Neural cell (in vitro differentiated cells): ENCODE measurements at regions not wholly inside any gene's neighbourhood (a gene's known extent, or its start where the extent isn't known, plus 50 kb on each side); places are given as distances from the start of the nearest gene placed in this dataset.

Source experiments
- H2AFZ ChIP-seq: fragments of 200-600, 300-800 bp; sonication (generic), shearing (Covaris generic); 2 replicates; pipeline ENCODE4 v1.6.0; 2014; ENCODE audit warnings: low read depth, mild to moderate bottlenecking, antibody characterized with exemption, low read length, moderate library complexity
- H3F3A ChIP-seq: fragments of 200-600 bp; shearing (Covaris generic); 2 replicates; pipeline ENCODE4 v1.6.1; 2016; ENCODE audit warnings: mild to moderate bottlenecking, moderate library complexity, mixed read lengths, antibody characterized with exemption, low read length; ENCODE audit not compliant: insufficient read depth, poor library complexity, severe bottlenecking
- H3K27ac ChIP-seq: fragments of 200-600, 300-800 bp; sonication (generic), shearing (Covaris generic); 2 replicates; pipeline ENCODE4 v1.5.1; 2014; ENCODE audit warnings: mild to moderate bottlenecking, low read length, moderate library complexity
- H3K27me3 ChIP-seq: fragments of 300-800, 200-600 bp; sonication (generic), shearing (Covaris generic); 2 replicates; pipeline ENCODE4 v1.6.0; 2014; ENCODE audit warnings: mild to moderate bottlenecking, low read depth, low read length, moderate library complexity; ENCODE audit not compliant: insufficient read depth
- H3K36me3 ChIP-seq: fragments of 300-800, 200-600 bp; sonication (generic), shearing (Covaris generic); 2 replicates; pipeline ENCODE4 v1.5.1; 2014; ENCODE audit warnings: mild to moderate bottlenecking, antibody characterized with exemption, low read length, moderate library complexity; ENCODE audit not compliant: insufficient read depth
- H3K4me2 ChIP-seq: fragments of 300-800, 200-600 bp; sonication (generic), shearing (Covaris generic); 2 replicates; pipeline ENCODE4 v1.6.0; 2014; ENCODE audit warnings: mild to moderate bottlenecking, low read length
- H3K4me3 ChIP-seq: fragments of 300-800, 200-600 bp; sonication (generic), shearing (Covaris generic); 2 replicates; pipeline ENCODE4 v1.5.1; 2014; ENCODE audit warnings: mild to moderate bottlenecking, low read length, moderate library complexity
- H3K79me2 ChIP-seq: fragments of 200-600 bp; shearing (Covaris generic); replicated peaks from 2 replicates; pipeline ENCODE4 v1.6.0; 2014; ENCODE audit warnings: mild to moderate bottlenecking, low read length, moderate library complexity; ENCODE audit not compliant: insufficient read depth
- H3K9ac ChIP-seq: fragments of 300-800, 200-600 bp; sonication (generic), shearing (Covaris generic); 2 replicates; pipeline ENCODE4 v1.6.1; 2016; ENCODE audit warnings: mild to moderate bottlenecking, low read length, mixed read lengths
- H3K9me2 ChIP-seq: fragments of 200-600 bp; shearing (Covaris generic); 2 replicates; pipeline ENCODE4 v1.6.1; 2016; ENCODE audit warnings: mild to moderate bottlenecking, low read length, mixed read lengths; ENCODE audit not compliant: insufficient read depth
- H3K9me3 ChIP-seq: fragments of 200-600, 300-800 bp; sonication (generic), shearing (Covaris generic); 2 replicates; pipeline ENCODE4 v1.6.1; 2016; ENCODE audit warnings: mild to moderate bottlenecking, mixed run types, low read length, moderate library complexity, mixed read lengths
- H4K20me1 ChIP-seq: fragments of 200-600 bp; shearing (Covaris generic); 2 replicates; pipeline ENCODE4 v1.6.1; 2016; ENCODE audit warnings: mild to moderate bottlenecking, mixed run types; ENCODE audit not compliant: insufficient read depth
- EP300 ChIP-seq: fragments of 450-650 bp; conservative IDR thresholded peaks from 2 replicates; pipeline ENCODE4 v1.6.1; 2014; ENCODE audit warnings: antibody characterized with exemption, mild to moderate bottlenecking, moderate library complexity; ENCODE audit not compliant: poor library complexity, severe bottlenecking
- EZH2 ChIP-seq: fragments of 200-600, 300-800 bp; shearing (Covaris generic), sonication (generic); IDR thresholded peaks from 2 replicates; pipeline ENCODE4 v1.6.1; 2014; ENCODE audit warnings: antibody characterized with exemption, low read length, borderline replicate concordance, mild to moderate bottlenecking; ENCODE audit not compliant: insufficient read depth, poor library complexity, severe bottlenecking
- MXI1 ChIP-seq: fragments of 450-650 bp; conservative IDR thresholded peaks from 2 replicates; pipeline ENCODE4 v1.6.1; 2014; ENCODE audit warnings: antibody characterized with exemption, mild to moderate bottlenecking; ENCODE audit not compliant: poor library complexity, severe bottlenecking
- POLR2AphosphoS5 ChIP-seq: IDR thresholded peaks from 2 replicates; pipeline ENCODE4 v1.6.1; 2012
- RAD21 ChIP-seq: fragments of 450-650 bp; conservative IDR thresholded peaks from 2 replicates; pipeline ENCODE4 v1.6.1; 2014; ENCODE audit warnings: antibody characterized with exemption, mild to moderate bottlenecking, moderate library complexity
- SMC3 ChIP-seq: fragments of 450-650 bp; conservative IDR thresholded peaks from 2 replicates; pipeline ENCODE4 v1.6.1; 2014; ENCODE audit warnings: antibody characterized with exemption, mild to moderate bottlenecking, moderate library complexity; ENCODE audit not compliant: poor library complexity
- TAF1 ChIP-seq: IDR thresholded peaks from 2 replicates; pipeline ENCODE4 v1.6.1; 2012; ENCODE audit warnings: low read depth
- TF ChIP-seq, protein P1 (sequence below): IDR thresholded peaks from 2 replicates; pipeline ENCODE4 v1.6.1; 2012; ENCODE audit warnings: borderline replicate concordance
- TF ChIP-seq, protein P2 (sequence below): fragments of 450-650 bp; IDR thresholded peaks from 2 replicates; pipeline ENCODE4 v1.5.1; 2014; ENCODE audit warnings: antibody characterized with exemption, mild to moderate bottlenecking, moderate library complexity; ENCODE audit not compliant: poor library complexity, severe bottlenecking

DNA sequence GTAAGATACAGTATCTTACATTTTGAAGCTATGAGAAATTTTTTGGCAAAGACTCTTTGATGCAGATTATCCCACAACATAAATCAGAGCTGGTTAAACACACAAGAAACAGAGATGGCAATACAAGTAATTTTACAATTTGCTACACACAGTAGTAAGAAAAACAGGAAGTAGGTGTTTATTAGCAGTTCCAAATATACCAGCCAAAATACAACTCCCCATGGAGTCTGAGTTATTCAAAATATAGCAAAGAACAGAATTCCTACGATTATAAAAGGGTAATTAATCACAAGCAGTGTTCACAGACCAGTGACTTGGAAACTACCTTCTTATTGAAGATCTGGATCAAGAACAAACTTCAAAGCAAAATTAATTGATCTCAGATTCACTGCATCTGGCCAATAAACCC, 83.9 kb downstream of the BMP4 start:
- H3K4me3 ChIP-seq: no peak overlapping the region
- no peaks in the 10 kb centered on the region for H3F3A ChIP-seq
- no peak overlapping the region for H3K4me2 ChIP-seq
- no peaks in the 10 kb centered on the region for H3K36me3 ChIP-seq
- TF ChIP-seq, protein P1, sequence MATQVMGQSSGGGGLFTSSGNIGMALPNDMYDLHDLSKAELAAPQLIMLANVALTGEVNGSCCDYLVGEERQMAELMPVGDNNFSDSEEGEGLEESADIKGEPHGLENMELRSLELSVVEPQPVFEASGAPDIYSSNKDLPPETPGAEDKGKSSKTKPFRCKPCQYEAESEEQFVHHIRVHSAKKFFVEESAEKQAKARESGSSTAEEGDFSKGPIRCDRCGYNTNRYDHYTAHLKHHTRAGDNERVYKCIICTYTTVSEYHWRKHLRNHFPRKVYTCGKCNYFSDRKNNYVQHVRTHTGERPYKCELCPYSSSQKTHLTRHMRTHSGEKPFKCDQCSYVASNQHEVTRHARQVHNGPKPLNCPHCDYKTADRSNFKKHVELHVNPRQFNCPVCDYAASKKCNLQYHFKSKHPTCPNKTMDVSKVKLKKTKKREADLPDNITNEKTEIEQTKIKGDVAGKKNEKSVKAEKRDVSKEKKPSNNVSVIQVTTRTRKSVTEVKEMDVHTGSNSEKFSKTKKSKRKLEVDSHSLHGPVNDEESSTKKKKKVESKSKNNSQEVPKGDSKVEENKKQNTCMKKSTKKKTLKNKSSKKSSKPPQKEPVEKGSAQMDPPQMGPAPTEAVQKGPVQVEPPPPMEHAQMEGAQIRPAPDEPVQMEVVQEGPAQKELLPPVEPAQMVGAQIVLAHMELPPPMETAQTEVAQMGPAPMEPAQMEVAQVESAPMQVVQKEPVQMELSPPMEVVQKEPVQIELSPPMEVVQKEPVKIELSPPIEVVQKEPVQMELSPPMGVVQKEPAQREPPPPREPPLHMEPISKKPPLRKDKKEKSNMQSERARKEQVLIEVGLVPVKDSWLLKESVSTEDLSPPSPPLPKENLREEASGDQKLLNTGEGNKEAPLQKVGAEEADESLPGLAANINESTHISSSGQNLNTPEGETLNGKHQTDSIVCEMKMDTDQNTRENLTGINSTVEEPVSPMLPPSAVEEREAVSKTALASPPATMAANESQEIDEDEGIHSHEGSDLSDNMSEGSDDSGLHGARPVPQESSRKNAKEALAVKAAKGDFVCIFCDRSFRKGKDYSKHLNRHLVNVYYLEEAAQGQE: no peak
- TF ChIP-seq EP300 (no peak), SMC3 (no peak), POLR2AphosphoS5 (no peak), EZH2 (no peak), MXI1 (no peak), TAF1 (no peak), RAD21 (no peak)
- TF ChIP-seq, protein P2, sequence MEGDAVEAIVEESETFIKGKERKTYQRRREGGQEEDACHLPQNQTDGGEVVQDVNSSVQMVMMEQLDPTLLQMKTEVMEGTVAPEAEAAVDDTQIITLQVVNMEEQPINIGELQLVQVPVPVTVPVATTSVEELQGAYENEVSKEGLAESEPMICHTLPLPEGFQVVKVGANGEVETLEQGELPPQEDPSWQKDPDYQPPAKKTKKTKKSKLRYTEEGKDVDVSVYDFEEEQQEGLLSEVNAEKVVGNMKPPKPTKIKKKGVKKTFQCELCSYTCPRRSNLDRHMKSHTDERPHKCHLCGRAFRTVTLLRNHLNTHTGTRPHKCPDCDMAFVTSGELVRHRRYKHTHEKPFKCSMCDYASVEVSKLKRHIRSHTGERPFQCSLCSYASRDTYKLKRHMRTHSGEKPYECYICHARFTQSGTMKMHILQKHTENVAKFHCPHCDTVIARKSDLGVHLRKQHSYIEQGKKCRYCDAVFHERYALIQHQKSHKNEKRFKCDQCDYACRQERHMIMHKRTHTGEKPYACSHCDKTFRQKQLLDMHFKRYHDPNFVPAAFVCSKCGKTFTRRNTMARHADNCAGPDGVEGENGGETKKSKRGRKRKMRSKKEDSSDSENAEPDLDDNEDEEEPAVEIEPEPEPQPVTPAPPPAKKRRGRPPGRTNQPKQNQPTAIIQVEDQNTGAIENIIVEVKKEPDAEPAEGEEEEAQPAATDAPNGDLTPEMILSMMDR: no peak
- no peak overlapping the region for H2AFZ ChIP-seq
- H3K9me2 ChIP-seq: no peaks in the 10 kb centered on the region
- no peaks in the 10 kb centered on the region for H3K79me2 ChIP-seq
- no peaks in the 10 kb centered on the region for H3K27me3 ChIP-seq
- H4K20me1 ChIP-seq: no peaks in the 10 kb centered on the region
- H3K27ac ChIP-seq: no peak overlapping the region
- no peaks in the 10 kb centered on the region for H3K9me3 ChIP-seq
- H3K9ac ChIP-seq: no peak overlapping the region

DNA sequence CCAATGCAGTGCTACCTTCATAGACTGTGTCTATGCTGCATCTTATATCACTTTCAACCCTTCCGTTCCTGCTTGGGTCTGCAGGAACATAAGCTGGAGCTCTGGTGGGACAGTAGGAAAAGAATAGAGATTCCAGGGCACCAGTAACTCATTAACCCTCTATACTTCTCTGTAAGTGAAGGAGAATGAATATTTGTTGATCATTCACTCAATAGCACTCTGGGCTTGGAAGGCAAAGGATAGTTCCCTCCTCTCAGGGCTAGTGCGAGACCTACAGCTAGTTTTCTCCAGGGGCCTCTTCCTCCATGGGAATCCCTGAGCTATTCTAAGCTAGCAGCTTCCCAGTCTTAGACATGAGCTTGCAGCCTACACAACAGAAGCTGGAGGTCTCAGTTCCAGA, 84.7 kb downstream of the BMP4 start:
- H3K9me2 ChIP-seq: no peaks in the 10 kb centered on the region
- H3K27me3 ChIP-seq: no peaks in the 10 kb centered on the region
- no peak overlapping the region for H3K9ac ChIP-seq
- no peaks in the 10 kb centered on the region for H3K9me3 ChIP-seq
- H3K79me2 ChIP-seq: no peaks in the 10 kb centered on the region
- no peaks in the 10 kb centered on the region for H4K20me1 ChIP-seq
- H3K27ac ChIP-seq: no peak overlapping the region
- TF ChIP-seq EP300 (no peak), TAF1 (no peak), SMC3 (no peak), EZH2 (no peak), POLR2AphosphoS5 (no peak), MXI1 (no peak), RAD21 (no peak)
- TF ChIP-seq, protein P1: no peak
- TF ChIP-seq, protein P2: no peak
- no peak overlapping the region for H3K4me3 ChIP-seq
- H3K4me2 ChIP-seq: no peak overlapping the region
- H2AFZ ChIP-seq: no peak overlapping the region
- no peaks in the 10 kb centered on the region for H3F3A ChIP-seq
- H3K36me3 ChIP-seq: no peaks in the 10 kb centered on the region
